B cell (primary cell): ENCODE measurements at regions not wholly inside any gene's neighbourhood (a gene's known extent, or its start where the extent isn't known, plus 50 kb on each side); places are given as distances from the start of the nearest gene placed in this dataset.

Experiments used
- ATAC-seq: fragments of 200-7000 bp; cut with Tn5 transposase; one replicate; pipeline ENCODE4 v1.10.0; 2021; ENCODE audit warnings: low read depth, mild to moderate bottlenecking, moderate number of reproducible peaks, moderate library complexity
- CTCF ChIA-PET: fragments of 350-600 bp; sonication (Branson Sonifier 250); formaldehyde crosslinking; loops from one replicate; lab custom pipeline; 2021; ENCODE audit warnings: antibody characterized with exemption, inconsistent platforms; lab: Charles Lee
- POLR2A ChIA-PET: fragments of 350-600 bp; sonication (Branson Sonifier 250); formaldehyde crosslinking; loops from one replicate; lab custom pipeline; 2021; ENCODE audit warnings: antibody characterized with exemption; lab: Charles Lee
- DNase-seq: peaks from one replicate; pipeline ENCODE4 v3.0.0; 2013
- H2AFZ ChIP-seq: 2 replicates; pipeline ENCODE4 v1.6.1; 2012; ENCODE audit warnings: mild to moderate bottlenecking, low read depth, low read length; ENCODE audit not compliant: insufficient read depth, poor library complexity, severe bottlenecking
- H3K27ac ChIP-seq, 2 donors: 1 replicate in 1 of 2; 2 replicates in 1 of 2; pipeline ENCODE4 v1.5.1; 2012 to 2013; ENCODE audit warnings: low read length in 2 of 2, mild to moderate bottlenecking in 2 of 2, moderate library complexity in 1 of 2
- H3K27me3 ChIP-seq, 4 experiments: fragments of 200-600 bp in 1 of 4; sonication (generic) in 1 of 4; replicated peaks in 1 of 4; 1 replicate in 2 of 4; 2 replicates in 2 of 4; pipeline versions ENCODE4 v1.6.1 to v1.7.0; 2013 to 2016; ENCODE audit warnings: low read length in 3 of 4, mild to moderate bottlenecking in 2 of 4, mixed read lengths in 1 of 4, moderate library complexity in 1 of 4; ENCODE audit not compliant: insufficient read depth in 4 of 4, control insufficient read depth in 3 of 4; ENCODE audit errors: control extremely low read depth in 1 of 4
- H3K36me3 ChIP-seq, 2 experiments: replicated peaks in 1 of 2; 1 replicate in 1 of 2; 2 replicates in 1 of 2; pipeline versions ENCODE4 v1.6.1 to v1.7.1; 2013; ENCODE audit warnings: low read length in 1 of 2; ENCODE audit not compliant: insufficient read depth in 2 of 2, control insufficient read depth in 1 of 2; ENCODE audit errors: control extremely low read depth in 1 of 2, extremely low read depth in 1 of 2
- H3K4me1 ChIP-seq, 2 donors: fragments of 200-600 bp in 1 of 2; sonication (generic) in 1 of 2; 1 replicate in 1 of 2; 2 replicates in 1 of 2; pipeline versions ENCODE4 v1.5.1 to v1.6.1; 2013 to 2017; ENCODE audit warnings: low read length in 2 of 2; ENCODE audit not compliant: control insufficient read depth in 2 of 2, insufficient read depth in 2 of 2
- H3K4me2 ChIP-seq: replicated peaks from 2 replicates; pipeline ENCODE3; 2012; ENCODE audit warnings: mild to moderate bottlenecking, low read depth, low read length; ENCODE audit not compliant: poor library complexity, severe bottlenecking
- H3K4me3 ChIP-seq, 5 experiments: fragments of 200-600 bp in 1 of 5; sonication (generic) in 1 of 5; 1 replicate in 3 of 5; 2 replicates in 2 of 5; pipeline versions ENCODE4 v1.5.1 to v1.7.0; 2011 to 2016; ENCODE audit warnings: low read length in 4 of 5, mild to moderate bottlenecking in 4 of 5, low read depth in 2 of 5, control low read depth in 1 of 5, moderate library complexity in 1 of 5; ENCODE audit not compliant: insufficient read depth in 1 of 5; ENCODE audit errors: control extremely low read depth in 1 of 5, extremely low read depth in 1 of 5
- H3K79me2 ChIP-seq: fragments of 200-600 bp; sonication (generic); one replicate; pipeline ENCODE4 v1.6.0; 2016; ENCODE audit warnings: low read length; ENCODE audit not compliant: control insufficient read depth, insufficient read depth
- H3K9ac ChIP-seq: fragments of 200-600 bp; sonication (generic); 2 replicates; pipeline ENCODE4 v1.6.1; 2017; ENCODE audit warnings: mild to moderate bottlenecking, low read length, moderate library complexity
- H3K9me3 ChIP-seq, 3 donors: one replicate each; pipeline versions ENCODE4 v1.6.1 to v1.7.1; 2013; ENCODE audit warnings: low read length in 2 of 3; ENCODE audit not compliant: control insufficient read depth in 2 of 3, insufficient read depth in 1 of 3; ENCODE audit errors: control extremely low read depth in 1 of 3
- H4K20me1 ChIP-seq: 2 replicates; pipeline ENCODE4 v1.6.0; 2012; ENCODE audit warnings: mild to moderate bottlenecking, low read length; ENCODE audit not compliant: insufficient read depth, control insufficient read depth, poor library complexity, severe bottlenecking
- H3K27ac Mint-ChIP-seq: one replicate; pipeline ENCODE4 v1.8.0; 2021; ENCODE audit warnings: mixed read lengths
- H3K27me3 Mint-ChIP-seq: one replicate; pipeline ENCODE4 v1.8.0; 2021; ENCODE audit warnings: mixed read lengths
- H3K4me1 Mint-ChIP-seq: one replicate; pipeline ENCODE4 v1.8.0; 2021; ENCODE audit warnings: mixed read lengths
- H3K4me3 Mint-ChIP-seq: one replicate; pipeline ENCODE4 v1.8.0; 2021; ENCODE audit warnings: mixed read lengths
- H3K9me3 Mint-ChIP-seq: one replicate; pipeline ENCODE4 v1.8.0; 2022; ENCODE audit warnings: mixed read lengths; ENCODE audit not compliant: insufficient read depth
- CTCF ChIP-seq: fragments of 200-600 bp; IDR thresholded peaks from one replicate; pipeline ENCODE4 v1.8.0; 2022; ENCODE audit warnings: antibody characterized with exemption, mild to moderate bottlenecking
- EZH2 ChIP-seq: IDR thresholded peaks from 2 replicates; pipeline ENCODE4 v1.6.1; 2012; ENCODE audit warnings: borderline replicate concordance, low read depth, mild to moderate bottlenecking, moderate library complexity, low read length; ENCODE audit not compliant: insufficient read depth, poor library complexity, severe bottlenecking
- WGBS: methylation state at CpG from one replicate; pipeline ENCODE4 v1.1.5; 2013; ENCODE audit warnings: missing lambda C conversion rate; ENCODE audit not compliant: insufficient coverage; 5-methylcytosine and 5-hydroxymethylcytosine counted together
- intact Hi-C: fragments of 100-400 bp; cut with micrococcal nuclease; formaldehyde crosslinking; loops from one replicate; pipeline ENCODE4 v1.10.0; 2022

DNA sequence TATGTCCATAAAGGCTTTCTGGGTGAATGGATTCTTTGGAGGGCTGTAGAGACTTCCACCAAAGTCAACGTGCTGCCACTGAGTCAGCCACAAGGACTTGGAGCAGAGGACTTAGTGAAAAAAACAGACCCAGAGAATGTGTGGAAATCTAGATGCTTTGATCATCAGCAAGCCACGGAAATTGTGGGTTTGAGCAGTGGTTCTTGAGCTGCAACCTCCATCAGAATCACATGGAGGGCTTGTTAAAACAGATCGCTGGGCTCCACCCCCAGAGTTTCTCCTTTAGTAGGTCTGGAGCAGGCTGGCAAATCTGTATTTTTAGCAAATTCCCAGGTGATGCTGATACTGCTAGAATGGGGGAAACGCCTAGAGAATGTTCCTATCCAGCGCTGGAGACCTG lies 95.3 kb downstream of the RBM43 start:
- ChIA-PET CTCF (no interaction called here), POLR2A (no interaction called here)
- Histone ChIP-seq H3K36me3 (no peaks in the 10 kb centered on the region), H3K27ac (no peak overlapping the region), H3K4me2 (no peak overlapping the region), H3K4me1 (no peaks in the 10 kb centered on the region), H2AFZ (no peak overlapping the region), H3K79me2 (no peaks in the 10 kb centered on the region), H3K4me3 (no peak overlapping the region), H4K20me1 (no peaks in the 10 kb centered on the region), H3K9me3 (no peaks in the 10 kb centered on the region), H3K27me3 (no peaks in the 10 kb centered on the region), H3K9ac (no peak overlapping the region)
- H3K4me3 Mint-ChIP-seq = no peak overlapping the region
- peaks cover 8% of the 10 kb centered on the region for H3K27me3 Mint-ChIP-seq
- WGBS = 73% methylated on average over 5 of the region's 5 CpGs
- DNase-seq (no peak), ATAC-seq (no peak)
- no peaks in the 10 kb centered on the region for H3K4me1 Mint-ChIP-seq
- TF ChIP-seq CTCF = no peak
- TF ChIP-seq EZH2 = no peak
- intact Hi-C loops = no loop called here
- no peaks in the 10 kb centered on the region for H3K9me3 Mint-ChIP-seq
- H3K27ac Mint-ChIP-seq = no peak overlapping the region

DNA sequence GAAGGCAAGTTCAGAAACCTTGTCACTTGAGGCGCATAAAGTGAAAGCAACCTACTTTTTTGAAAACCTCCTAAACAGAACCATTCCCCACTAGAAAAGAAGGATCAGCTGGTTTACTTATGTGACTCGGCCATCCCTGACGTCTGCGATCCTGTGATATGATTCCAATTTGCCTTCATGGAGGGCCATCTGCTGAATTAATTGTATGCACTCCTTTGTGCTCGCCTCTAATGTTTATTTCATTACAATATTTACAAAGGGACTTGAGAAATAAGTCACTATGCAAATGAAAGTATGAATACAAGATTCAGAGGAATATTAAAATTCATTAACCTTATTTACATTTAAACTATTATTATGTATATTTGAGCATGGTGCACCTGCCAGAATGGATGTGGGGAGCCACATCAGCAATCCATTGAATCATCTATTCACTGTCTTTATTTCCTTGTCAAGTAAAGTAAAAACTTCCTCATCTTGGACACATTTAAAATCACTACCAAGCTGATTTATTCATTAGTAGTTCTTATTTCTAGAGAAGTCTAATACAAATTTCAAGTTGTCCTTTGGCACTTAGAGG lies 96.5 kb downstream of the RBM43 start:
- Histone ChIP-seq H3K4me2 (no peak overlapping the region), H4K20me1 (no peaks in the 10 kb centered on the region), H3K27ac (no peak overlapping the region), H3K4me1 (no peaks in the 10 kb centered on the region), H3K27me3 (no peaks in the 10 kb centered on the region), H3K36me3 (no peaks in the 10 kb centered on the region), H3K79me2 (no peaks in the 10 kb centered on the region), H3K9me3 (no peaks in the 10 kb centered on the region), H3K4me3 (no peak overlapping the region), H3K9ac (no peak overlapping the region), H2AFZ (no peak overlapping the region)
- Mint-ChIP-seq H3K27me3 (peaks cover 8% of the 10 kb centered on the region), H3K4me3 (no peak overlapping the region), H3K4me1 (no peaks in the 10 kb centered on the region), H3K9me3 (no peaks in the 10 kb centered on the region), H3K27ac (no peak overlapping the region)
- ATAC-seq = no peak
- WGBS = 100% methylated on average over 1 of the region's 5 CpGs
- no peak for TF ChIP-seq CTCF
- TF ChIP-seq EZH2 = no peak
- no peak for DNase-seq
- POLR2A ChIA-PET = no interaction called here
- intact Hi-C loops = no loop called here
- CTCF ChIA-PET = no interaction called here
